ENCODE measurements at regions not wholly inside any gene's neighbourhood (a gene's known extent, or its start where the extent isn't known, plus 50 kb on each side); places are given as distances from the start of the nearest gene placed in this dataset.

DNA sequence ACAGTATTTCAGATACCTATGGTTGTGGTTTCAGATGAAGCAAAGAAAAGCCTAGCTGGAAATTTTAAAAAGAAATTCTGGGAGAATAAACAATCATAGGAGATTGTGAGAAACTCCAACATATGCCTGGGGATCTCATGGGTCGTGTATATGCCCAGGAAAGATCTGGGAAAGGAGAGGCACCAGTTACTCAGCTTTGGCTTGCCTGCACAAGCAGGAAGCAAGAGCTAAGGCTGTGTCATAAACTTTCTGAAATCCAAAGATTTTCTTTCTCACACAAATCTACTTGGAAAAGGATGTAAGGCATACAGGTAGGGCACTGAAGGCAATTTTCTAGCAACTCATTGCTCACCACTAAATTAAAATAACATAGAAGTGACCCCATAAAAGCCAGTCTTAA is 373.6 kb downstream of the CDC14C start:
- TF ChIP-seq ZNF140 (tag by site-specific recombination; IDR thresholded peaks at IDR 0.05) (no peak), ZNF747 (tag by site-specific recombination; IDR thresholded peaks at IDR 0.05) (no peak), ZNF274 (IDR thresholded peaks at IDR 0.05; ENCODE audit: low read length) (no peak), ZNF274 (tag by site-specific recombination; IDR thresholded peaks at IDR 0.05; ENCODE audit: borderline replicate concordance) (no peak), ZNF549 (tag by site-specific recombination; IDR thresholded peaks at IDR 0.05) (no peak), ZBTB7A (tag by site-specific recombination; IDR thresholded peaks at IDR 0.05; ENCODE audit: low read depth) (no peak), HOXD13 (CRISPR knock-in tag; IDR thresholded peaks at IDR 0.05; ENCODE audit: borderline replicate concordance) (no peak), ZNF785 (tag by site-specific recombination; IDR thresholded peaks at IDR 0.05) (no peak)
- TF ChIP-seq, protein P1, sequence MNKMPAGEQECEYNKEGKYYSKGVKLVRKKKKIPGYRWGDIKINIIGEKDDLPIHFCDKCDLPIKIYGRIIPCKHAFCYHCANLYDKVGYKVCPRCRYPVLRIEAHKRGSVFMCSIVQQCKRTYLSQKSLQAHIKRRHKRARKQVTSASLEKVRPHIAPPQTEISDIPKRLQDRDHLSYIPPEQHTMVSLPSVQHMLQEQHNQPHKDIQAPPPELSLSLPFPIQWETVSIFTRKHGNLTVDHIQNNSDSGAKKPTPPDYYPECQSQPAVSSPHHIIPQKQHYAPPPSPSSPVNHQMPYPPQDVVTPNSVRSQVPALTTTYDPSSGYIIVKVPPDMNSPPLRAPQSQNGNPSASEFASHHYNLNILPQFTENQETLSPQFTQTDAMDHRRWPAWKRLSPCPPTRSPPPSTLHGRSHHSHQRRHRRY (tag by site-specific recombination; IDR thresholded peaks at IDR 0.05): no peak
- TF ChIP-seq, protein P2, sequence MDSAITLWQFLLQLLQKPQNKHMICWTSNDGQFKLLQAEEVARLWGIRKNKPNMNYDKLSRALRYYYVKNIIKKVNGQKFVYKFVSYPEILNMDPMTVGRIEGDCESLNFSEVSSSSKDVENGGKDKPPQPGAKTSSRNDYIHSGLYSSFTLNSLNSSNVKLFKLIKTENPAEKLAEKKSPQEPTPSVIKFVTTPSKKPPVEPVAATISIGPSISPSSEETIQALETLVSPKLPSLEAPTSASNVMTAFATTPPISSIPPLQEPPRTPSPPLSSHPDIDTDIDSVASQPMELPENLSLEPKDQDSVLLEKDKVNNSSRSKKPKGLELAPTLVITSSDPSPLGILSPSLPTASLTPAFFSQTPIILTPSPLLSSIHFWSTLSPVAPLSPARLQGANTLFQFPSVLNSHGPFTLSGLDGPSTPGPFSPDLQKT (IDR thresholded peaks at IDR 0.05; ENCODE audit: borderline replicate concordance, low read depth, low read length): no peak
- TF ChIP-seq, protein P3, sequence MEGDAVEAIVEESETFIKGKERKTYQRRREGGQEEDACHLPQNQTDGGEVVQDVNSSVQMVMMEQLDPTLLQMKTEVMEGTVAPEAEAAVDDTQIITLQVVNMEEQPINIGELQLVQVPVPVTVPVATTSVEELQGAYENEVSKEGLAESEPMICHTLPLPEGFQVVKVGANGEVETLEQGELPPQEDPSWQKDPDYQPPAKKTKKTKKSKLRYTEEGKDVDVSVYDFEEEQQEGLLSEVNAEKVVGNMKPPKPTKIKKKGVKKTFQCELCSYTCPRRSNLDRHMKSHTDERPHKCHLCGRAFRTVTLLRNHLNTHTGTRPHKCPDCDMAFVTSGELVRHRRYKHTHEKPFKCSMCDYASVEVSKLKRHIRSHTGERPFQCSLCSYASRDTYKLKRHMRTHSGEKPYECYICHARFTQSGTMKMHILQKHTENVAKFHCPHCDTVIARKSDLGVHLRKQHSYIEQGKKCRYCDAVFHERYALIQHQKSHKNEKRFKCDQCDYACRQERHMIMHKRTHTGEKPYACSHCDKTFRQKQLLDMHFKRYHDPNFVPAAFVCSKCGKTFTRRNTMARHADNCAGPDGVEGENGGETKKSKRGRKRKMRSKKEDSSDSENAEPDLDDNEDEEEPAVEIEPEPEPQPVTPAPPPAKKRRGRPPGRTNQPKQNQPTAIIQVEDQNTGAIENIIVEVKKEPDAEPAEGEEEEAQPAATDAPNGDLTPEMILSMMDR (tag by site-specific recombination; IDR thresholded peaks at IDR 0.05): no peak

Measured in HEK293 (cell line).